B cell (primary cell): ENCODE measurements at regions not wholly inside any gene's neighbourhood (a gene's known extent, or its start where the extent isn't known, plus 50 kb on each side); places are given as distances from the start of the nearest gene placed in this dataset.

Experiments
- ATAC-seq: fragments of 200-7000 bp; cut with Tn5 transposase; one replicate; pipeline ENCODE4 v1.10.0; 2021; ENCODE audit warnings: low read depth, mild to moderate bottlenecking, moderate number of reproducible peaks, moderate library complexity
- CTCF ChIA-PET: fragments of 350-600 bp; sonication (Branson Sonifier 250); formaldehyde crosslinking; loops from one replicate; lab custom pipeline; 2021; ENCODE audit warnings: antibody characterized with exemption, inconsistent platforms; lab: Charles Lee
- POLR2A ChIA-PET: fragments of 350-600 bp; sonication (Branson Sonifier 250); formaldehyde crosslinking; loops from one replicate; lab custom pipeline; 2021; ENCODE audit warnings: antibody characterized with exemption; lab: Charles Lee
- DNase-seq: peaks from one replicate; pipeline ENCODE4 v3.0.0; 2013
- H2AFZ ChIP-seq: 2 replicates; pipeline ENCODE4 v1.6.1; 2012; ENCODE audit warnings: mild to moderate bottlenecking, low read depth, low read length; ENCODE audit not compliant: insufficient read depth, poor library complexity, severe bottlenecking
- H3K27ac ChIP-seq, 2 donors: 1 replicate in 1 of 2; 2 replicates in 1 of 2; pipeline ENCODE4 v1.5.1; 2012 to 2013; ENCODE audit warnings: low read length in 2 of 2, mild to moderate bottlenecking in 2 of 2, moderate library complexity in 1 of 2
- H3K27me3 ChIP-seq, 4 experiments: fragments of 200-600 bp in 1 of 4; sonication (generic) in 1 of 4; replicated peaks in 1 of 4; 1 replicate in 2 of 4; 2 replicates in 2 of 4; pipeline versions ENCODE4 v1.6.1 to v1.7.0; 2013 to 2016; ENCODE audit warnings: low read length in 3 of 4, mild to moderate bottlenecking in 2 of 4, mixed read lengths in 1 of 4, moderate library complexity in 1 of 4; ENCODE audit not compliant: insufficient read depth in 4 of 4, control insufficient read depth in 3 of 4; ENCODE audit errors: control extremely low read depth in 1 of 4
- H3K36me3 ChIP-seq, 2 experiments: replicated peaks in 1 of 2; 1 replicate in 1 of 2; 2 replicates in 1 of 2; pipeline versions ENCODE4 v1.6.1 to v1.7.1; 2013; ENCODE audit warnings: low read length in 1 of 2; ENCODE audit not compliant: insufficient read depth in 2 of 2, control insufficient read depth in 1 of 2; ENCODE audit errors: control extremely low read depth in 1 of 2, extremely low read depth in 1 of 2
- H3K4me1 ChIP-seq, 2 donors: fragments of 200-600 bp in 1 of 2; sonication (generic) in 1 of 2; 1 replicate in 1 of 2; 2 replicates in 1 of 2; pipeline versions ENCODE4 v1.5.1 to v1.6.1; 2013 to 2017; ENCODE audit warnings: low read length in 2 of 2; ENCODE audit not compliant: control insufficient read depth in 2 of 2, insufficient read depth in 2 of 2
- H3K4me2 ChIP-seq: replicated peaks from 2 replicates; pipeline ENCODE3; 2012; ENCODE audit warnings: mild to moderate bottlenecking, low read depth, low read length; ENCODE audit not compliant: poor library complexity, severe bottlenecking
- H3K4me3 ChIP-seq, 5 experiments: fragments of 200-600 bp in 1 of 5; sonication (generic) in 1 of 5; 1 replicate in 3 of 5; 2 replicates in 2 of 5; pipeline versions ENCODE4 v1.5.1 to v1.7.0; 2011 to 2016; ENCODE audit warnings: low read length in 4 of 5, mild to moderate bottlenecking in 4 of 5, low read depth in 2 of 5, control low read depth in 1 of 5, moderate library complexity in 1 of 5; ENCODE audit not compliant: insufficient read depth in 1 of 5; ENCODE audit errors: control extremely low read depth in 1 of 5, extremely low read depth in 1 of 5
- H3K79me2 ChIP-seq: fragments of 200-600 bp; sonication (generic); one replicate; pipeline ENCODE4 v1.6.0; 2016; ENCODE audit warnings: low read length; ENCODE audit not compliant: control insufficient read depth, insufficient read depth
- H3K9ac ChIP-seq: fragments of 200-600 bp; sonication (generic); 2 replicates; pipeline ENCODE4 v1.6.1; 2017; ENCODE audit warnings: mild to moderate bottlenecking, low read length, moderate library complexity
- H3K9me3 ChIP-seq, 3 donors: one replicate each; pipeline versions ENCODE4 v1.6.1 to v1.7.1; 2013; ENCODE audit warnings: low read length in 2 of 3; ENCODE audit not compliant: control insufficient read depth in 2 of 3, insufficient read depth in 1 of 3; ENCODE audit errors: control extremely low read depth in 1 of 3
- H4K20me1 ChIP-seq: 2 replicates; pipeline ENCODE4 v1.6.0; 2012; ENCODE audit warnings: mild to moderate bottlenecking, low read length; ENCODE audit not compliant: insufficient read depth, control insufficient read depth, poor library complexity, severe bottlenecking
- H3K27ac Mint-ChIP-seq: one replicate; pipeline ENCODE4 v1.8.0; 2021; ENCODE audit warnings: mixed read lengths
- H3K27me3 Mint-ChIP-seq: one replicate; pipeline ENCODE4 v1.8.0; 2021; ENCODE audit warnings: mixed read lengths
- H3K4me1 Mint-ChIP-seq: one replicate; pipeline ENCODE4 v1.8.0; 2021; ENCODE audit warnings: mixed read lengths
- H3K4me3 Mint-ChIP-seq: one replicate; pipeline ENCODE4 v1.8.0; 2021; ENCODE audit warnings: mixed read lengths
- H3K9me3 Mint-ChIP-seq: one replicate; pipeline ENCODE4 v1.8.0; 2022; ENCODE audit warnings: mixed read lengths; ENCODE audit not compliant: insufficient read depth
- EZH2 ChIP-seq: IDR thresholded peaks from 2 replicates; pipeline ENCODE4 v1.6.1; 2012; ENCODE audit warnings: borderline replicate concordance, low read depth, mild to moderate bottlenecking, moderate library complexity, low read length; ENCODE audit not compliant: insufficient read depth, poor library complexity, severe bottlenecking
- WGBS: methylation state at CpG from one replicate; pipeline ENCODE4 v1.1.5; 2013; ENCODE audit warnings: missing lambda C conversion rate; ENCODE audit not compliant: insufficient coverage; 5-methylcytosine and 5-hydroxymethylcytosine counted together
- intact Hi-C: fragments of 100-400 bp; cut with micrococcal nuclease; formaldehyde crosslinking; loops from one replicate; pipeline ENCODE4 v1.10.0; 2022
- TF ChIP-seq, protein P1 (sequence below): fragments of 200-600 bp; IDR thresholded peaks from one replicate; pipeline ENCODE4 v1.8.0; 2022; ENCODE audit warnings: antibody characterized with exemption, mild to moderate bottlenecking

DNA sequence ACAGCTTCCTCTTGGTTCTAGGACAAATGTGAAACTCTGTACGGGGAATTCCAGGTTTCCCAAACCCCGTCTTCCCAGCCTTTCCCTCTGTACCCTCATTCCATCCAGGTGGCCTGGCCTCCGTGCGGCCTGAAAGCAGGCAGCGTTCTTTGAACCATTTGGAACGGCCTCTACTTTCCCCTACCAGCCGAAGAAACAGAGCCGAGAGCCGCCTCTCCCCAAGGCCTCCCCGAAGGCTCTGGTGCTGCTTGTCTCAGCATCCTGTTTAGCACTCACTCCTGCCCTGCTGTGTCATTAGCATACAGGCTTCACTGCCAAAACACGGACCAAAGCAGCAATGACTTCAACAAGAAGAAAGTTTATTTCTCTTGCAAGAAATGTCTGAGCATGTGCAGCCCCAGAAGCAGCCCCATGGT is 137.7 kb downstream of the HSD17B3 start:
- Histone ChIP-seq H3K79me2 (no peaks in the 10 kb centered on the region), H3K4me2 (no peak overlapping the region), H3K9me3 (peaks cover 0 to 21% (median 0%) of the 10 kb centered on the region in 3 donors), H3K4me1 (no peaks in the 10 kb centered on the region), H3K36me3 (no peaks in the 10 kb centered on the region), H3K9ac (no peak overlapping the region), H2AFZ (no peak overlapping the region), H4K20me1 (no peaks in the 10 kb centered on the region), H3K4me3 (no peak overlapping the region), H3K27me3 (no peaks in the 10 kb centered on the region), H3K27ac (no peak overlapping the region)
- Mint-ChIP-seq H3K4me3 (no peak overlapping the region), H3K27me3 (no peaks in the 10 kb centered on the region), H3K4me1 (peaks cover 4% of the 10 kb centered on the region), H3K9me3 (no peaks in the 10 kb centered on the region), H3K27ac (no peak overlapping the region)
- no peak for ATAC-seq
- no peak for DNase-seq
- ChIA-PET CTCF (no interaction called here), POLR2A (no interaction called here)
- intact Hi-C loops, result no loop called here
- 95% methylated on average over 11 of the region's 11 CpGs for WGBS
- TF ChIP-seq, protein P1, sequence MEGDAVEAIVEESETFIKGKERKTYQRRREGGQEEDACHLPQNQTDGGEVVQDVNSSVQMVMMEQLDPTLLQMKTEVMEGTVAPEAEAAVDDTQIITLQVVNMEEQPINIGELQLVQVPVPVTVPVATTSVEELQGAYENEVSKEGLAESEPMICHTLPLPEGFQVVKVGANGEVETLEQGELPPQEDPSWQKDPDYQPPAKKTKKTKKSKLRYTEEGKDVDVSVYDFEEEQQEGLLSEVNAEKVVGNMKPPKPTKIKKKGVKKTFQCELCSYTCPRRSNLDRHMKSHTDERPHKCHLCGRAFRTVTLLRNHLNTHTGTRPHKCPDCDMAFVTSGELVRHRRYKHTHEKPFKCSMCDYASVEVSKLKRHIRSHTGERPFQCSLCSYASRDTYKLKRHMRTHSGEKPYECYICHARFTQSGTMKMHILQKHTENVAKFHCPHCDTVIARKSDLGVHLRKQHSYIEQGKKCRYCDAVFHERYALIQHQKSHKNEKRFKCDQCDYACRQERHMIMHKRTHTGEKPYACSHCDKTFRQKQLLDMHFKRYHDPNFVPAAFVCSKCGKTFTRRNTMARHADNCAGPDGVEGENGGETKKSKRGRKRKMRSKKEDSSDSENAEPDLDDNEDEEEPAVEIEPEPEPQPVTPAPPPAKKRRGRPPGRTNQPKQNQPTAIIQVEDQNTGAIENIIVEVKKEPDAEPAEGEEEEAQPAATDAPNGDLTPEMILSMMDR, result no peak
- no peak for TF ChIP-seq EZH2

DNA sequence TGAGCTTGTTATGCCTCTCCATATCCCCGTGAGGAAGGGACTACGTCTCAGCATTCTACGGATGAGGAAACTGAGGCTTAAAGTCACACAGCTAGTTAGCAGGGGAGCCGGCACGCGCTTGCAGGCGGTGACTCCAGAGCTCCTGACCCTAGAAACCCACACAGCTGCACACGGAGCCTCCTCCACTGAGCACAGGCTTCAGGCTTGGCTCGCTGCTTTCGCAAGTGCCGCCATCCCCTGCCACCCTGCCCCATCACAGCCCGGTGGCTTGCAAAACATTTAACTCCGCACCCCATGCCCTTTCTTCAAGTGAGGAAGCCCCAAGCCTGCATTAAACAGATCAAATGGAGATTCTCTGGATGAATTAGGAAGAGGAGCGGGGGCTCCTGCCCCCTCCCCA is 138.3 kb downstream of the HSD17B3 start:
- ChIA-PET CTCF (interaction anchor here (0.7 kb wide), 1 partner anchor 355 kb away, joined by 3 read pairs; no protein-coding TSS in a partner anchor), POLR2A (no interaction called here)
- H3K4me3 ChIP-seq, result no peak overlapping the region
- TF ChIP-seq, protein P1, result no peak
- no peak for TF ChIP-seq EZH2
- intact Hi-C loops, result no loop called here
- no peaks in the 10 kb centered on the region for H3K79me2 ChIP-seq
- Mint-ChIP-seq H3K4me3 (no peak overlapping the region), H3K27ac (no peak overlapping the region), H3K4me1 (peaks cover 4% of the 10 kb centered on the region), H3K9me3 (no peaks in the 10 kb centered on the region), H3K27me3 (no peaks in the 10 kb centered on the region)
- no peak overlapping the region for H3K4me2 ChIP-seq
- H2AFZ ChIP-seq, result no peak overlapping the region
- H3K27ac ChIP-seq, result no peak overlapping the region
- DNase-seq (no peak), ATAC-seq (no peak)
- H3K27me3 ChIP-seq, result no peaks in the 10 kb centered on the region
- peaks cover 0 to 21% (median 0%) of the 10 kb centered on the region in 3 donors for H3K9me3 ChIP-seq
- no peak overlapping the region for H3K9ac ChIP-seq
- no peaks in the 10 kb centered on the region for H4K20me1 ChIP-seq
- 92% methylated on average over 9 of the region's 14 CpGs for WGBS
- no peaks in the 10 kb centered on the region for H3K36me3 ChIP-seq
- H3K4me1 ChIP-seq, result no peaks in the 10 kb centered on the region
